Suprapubic skin (tissue), 4 donors: ENCODE measurements at regions not wholly inside any gene's neighbourhood (a gene's known extent, or its start where the extent isn't known, plus 50 kb on each side); places are given as distances from the start of the nearest gene placed in this dataset.

Experiments used
- DNase-seq, 2 donors: peaks; one replicate each; pipeline ENCODE4 v3.0.0-alpha.2; 2019; ENCODE audit warnings: low spot score in 2 of 2
- H3K27ac ChIP-seq: fragments of 200-600 bp; sonication (generic); one replicate; pipeline ENCODE4 v1.5.1; 2019
- H3K27me3 ChIP-seq: fragments of 200-600 bp; sonication (generic); one replicate; pipeline ENCODE4 v1.5.1; 2019
- H3K36me3 ChIP-seq: fragments of 200-600 bp; sonication (generic); one replicate; pipeline ENCODE4 v1.5.1; 2019
- H3K4me1 ChIP-seq: fragments of 200-600 bp; sonication (generic); one replicate; pipeline ENCODE4 v1.5.1; 2019
- H3K4me3 ChIP-seq: fragments of 200-600 bp; sonication (generic); one replicate; pipeline ENCODE4 v1.5.1; 2019; ENCODE audit warnings: mild to moderate bottlenecking
- H3K9me3 ChIP-seq: fragments of 200-600 bp; sonication (generic); one replicate; pipeline ENCODE4 v1.5.1; 2019
- CTCF ChIP-seq, 2 donors: fragments of 200-600 bp in 1 of 2; fragments of 450-650 bp in 1 of 2; sonication (generic) in 1 of 2; IDR thresholded peaks; one replicate each; pipeline ENCODE4 v1.5.1; 2016 to 2019; ENCODE audit warnings: antibody characterized with exemption in 2 of 2, mild to moderate bottlenecking in 1 of 2, moderate library complexity in 1 of 2
- EP300 ChIP-seq: sonication (generic); formaldehyde crosslinking; IDR thresholded peaks from one replicate; pipeline ENCODE4 v1.6.1; 2017; ENCODE audit warnings: antibody characterized with exemption
- POLR2A ChIP-seq, 2 donors: fragments of 450-650 bp; IDR thresholded peaks; one replicate each; pipeline ENCODE4 v1.6.1; 2017; ENCODE audit warnings: antibody characterized with exemption in 2 of 2, mild to moderate bottlenecking in 2 of 2, moderate library complexity in 2 of 2
- POLR2AphosphoS5 ChIP-seq, 3 donors: sonication (generic); formaldehyde crosslinking; IDR thresholded peaks; one replicate each; pipeline ENCODE4 v1.6.1; 2017; ENCODE audit warnings: antibody characterized with exemption in 3 of 3
- WGBS: methylation state at CpG from one replicate; pipeline ENCODE4 v1.1.5; 2018; 5-methylcytosine and 5-hydroxymethylcytosine counted together

DNA sequence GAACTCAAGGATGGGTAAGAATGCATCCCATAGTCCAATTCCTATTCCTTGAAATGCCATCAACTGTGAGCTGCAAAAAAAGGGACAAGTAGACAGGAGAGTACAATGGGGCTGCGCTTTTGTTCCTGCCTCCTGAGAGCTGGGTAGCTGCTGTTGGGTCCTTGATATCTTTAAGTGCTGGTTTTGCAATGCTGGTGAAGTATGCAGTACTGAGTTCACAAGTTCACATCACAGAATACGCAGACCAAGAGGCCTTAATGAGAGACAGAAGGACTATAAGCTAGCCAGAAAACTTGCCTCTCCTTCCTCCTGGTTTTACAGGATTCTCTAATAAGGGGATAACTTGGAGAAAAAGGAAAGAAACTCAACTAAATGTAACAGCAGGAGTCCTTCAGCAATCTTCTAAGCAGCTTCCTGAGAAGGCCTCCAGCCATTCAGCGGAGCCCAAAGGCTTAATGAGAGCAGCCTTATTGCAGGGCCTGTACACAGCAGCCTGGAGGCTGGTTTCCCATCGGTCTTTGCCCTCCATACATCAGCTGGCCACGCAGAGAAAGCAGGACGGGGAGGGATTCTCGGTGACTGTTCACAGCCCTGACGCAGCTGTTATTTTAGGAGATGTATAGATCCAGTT is 293.1 kb downstream of the CDCA7 start:
- H3K4me3 ChIP-seq: no peak overlapping the region
- no peak for TF ChIP-seq POLR2AphosphoS5 (IDR thresholded peaks at IDR 0.05)
- TF ChIP-seq CTCF (IDR thresholded peaks at IDR 0.05): no peak
- no peak for TF ChIP-seq EP300
- no peak for TF ChIP-seq POLR2A (IDR thresholded peaks at IDR 0.05)
- no peaks in the 10 kb centered on the region for H3K27me3 ChIP-seq
- no peaks in the 10 kb centered on the region for H3K36me3 ChIP-seq
- no peaks in the 10 kb centered on the region for H3K9me3 ChIP-seq
- H3K4me1 ChIP-seq: peaks cover 18% of the 10 kb centered on the region
- WGBS: 75% methylated on average over 8 of the region's 8 CpGs
- no peak for DNase-seq
- peak overlapping the region; percentile 34 for H3K27ac ChIP-seq

GRCh38 chr2:173648816-173649215 is 294.1 kb downstream of the CDCA7 start:
- Histone ChIP-seq H3K27ac (no peak overlapping the region), H3K4me3 (no peak overlapping the region), H3K9me3 (no peaks in the 10 kb centered on the region), H3K4me1 (peaks cover 22% of the 10 kb centered on the region), H3K36me3 (no peaks in the 10 kb centered on the region), H3K27me3 (no peaks in the 10 kb centered on the region)
- DNase-seq: no peak
- 100% methylated on average over 2 of the region's 2 CpGs for WGBS
- TF ChIP-seq EP300 (no peak), CTCF (IDR thresholded peaks at IDR 0.05) (no peak), POLR2AphosphoS5 (IDR thresholded peaks at IDR 0.05) (no peak), POLR2A (IDR thresholded peaks at IDR 0.05) (no peak)

- TF ChIP-seq POLR2A (IDR thresholded peaks at IDR 0.05) (no peak), EP300 (no peak), CTCF (IDR thresholded peaks at IDR 0.05) (no peak), POLR2AphosphoS5 (IDR thresholded peaks at IDR 0.05) (no peak)
- DNase-seq: no peak
- H3K9me3 ChIP-seq: no peaks in the 10 kb centered on the region
- H3K4me3 ChIP-seq: no peak overlapping the region
- H3K36me3 ChIP-seq: no peaks in the 10 kb centered on the region
- peak overlapping the region; percentile 20 for H3K27ac ChIP-seq
- 80% methylated on average over 9 of the region's 9 CpGs for WGBS
- no peaks in the 10 kb centered on the region for H3K27me3 ChIP-seq
- H3K4me1 ChIP-seq: peaks cover 28% of the 10 kb centered on the region
Observed at GRCh38 chr2:173649527-173650219, 295.0 kb downstream of the CDCA7 start.

DNA sequence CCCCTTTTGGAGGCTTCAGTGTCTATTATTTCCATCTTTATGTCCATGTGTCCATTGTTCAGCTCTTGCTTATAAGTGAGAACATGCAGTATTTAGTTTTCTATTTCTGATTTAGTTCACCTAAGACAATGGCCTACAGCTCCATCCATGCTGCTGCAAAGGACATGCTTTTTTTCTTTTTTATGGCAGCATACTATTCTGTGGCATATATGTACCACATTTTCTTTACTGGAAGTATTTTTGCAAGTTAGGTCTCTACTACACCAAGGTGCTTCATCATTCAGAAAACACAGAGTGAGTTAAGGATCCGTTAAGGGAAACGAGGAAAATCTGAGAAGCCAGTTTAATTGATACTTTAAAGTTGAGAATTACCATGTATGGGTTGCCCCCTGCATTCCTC is 297.2 kb downstream of the CDCA7 start:
- TF ChIP-seq EP300 (no peak), POLR2A (IDR thresholded peaks at IDR 0.05) (no peak), POLR2AphosphoS5 (IDR thresholded peaks at IDR 0.05) (no peak), CTCF (IDR thresholded peaks at IDR 0.05) (no peak)
- Histone ChIP-seq H3K9me3 (no peaks in the 10 kb centered on the region), H3K4me1 (peaks cover 28% of the 10 kb centered on the region), H3K27me3 (no peaks in the 10 kb centered on the region), H3K36me3 (no peaks in the 10 kb centered on the region), H3K4me3 (no peak overlapping the region), H3K27ac (peak overlapping the region; percentile 45)
- WGBS: 92% methylated on average over 2 of the region's 2 CpGs
- no peak for DNase-seq

DNA sequence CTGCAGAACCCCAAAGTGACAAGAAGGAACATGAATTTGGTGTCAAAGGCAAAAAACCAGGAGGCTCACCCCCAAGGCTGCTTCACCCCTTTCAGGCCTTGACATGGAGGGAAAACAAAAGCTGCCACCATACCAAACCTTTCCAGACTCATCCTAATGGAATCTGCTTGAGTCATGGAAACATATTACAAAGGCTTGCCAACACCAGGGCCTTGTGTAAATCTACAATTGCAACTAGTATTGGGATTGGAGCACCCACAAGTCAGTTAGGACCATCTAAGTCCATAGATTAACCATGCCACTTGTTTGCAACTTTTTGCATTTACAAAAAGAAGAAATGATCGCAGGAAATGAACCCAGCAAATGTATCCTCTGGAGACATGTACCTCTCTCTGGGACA is 297.6 kb downstream of the CDCA7 start:
- Histone ChIP-seq H3K4me1 (peaks cover 28% of the 10 kb centered on the region), H3K9me3 (no peaks in the 10 kb centered on the region), H3K36me3 (no peaks in the 10 kb centered on the region), H3K4me3 (no peak overlapping the region), H3K27ac (peak overlapping the region; percentile 45), H3K27me3 (no peaks in the 10 kb centered on the region)
- WGBS: 57% methylated on average over 1 of the region's 1 CpG
- TF ChIP-seq POLR2A (IDR thresholded peaks at IDR 0.05): no peak
- DNase-seq: no peak
